Endothelial cell (in vitro differentiated cells): ENCODE measurements at regions not wholly inside any gene's neighbourhood (a gene's known extent, or its start where the extent isn't known, plus 50 kb on each side); places are given as distances from the start of the nearest gene placed in this dataset.
A peak's percentile ranks its signal among the peaks of the same experiment; 100 is the strongest.

Source experiments
- DNase-seq: peaks from one replicate; pipeline ENCODE4 v3.0.0; 2021; ENCODE audit warnings: low spot score
- H3K27ac Mint-ChIP-seq: one replicate; pipeline ENCODE4 v1.8.0; 2021; ENCODE audit warnings: mixed read lengths, inconsistent platforms; ENCODE audit not compliant: unreplicated experiment
- H3K27me3 Mint-ChIP-seq: one replicate; pipeline ENCODE4 v1.8.0; 2021; ENCODE audit warnings: mild to moderate bottlenecking, moderate library complexity, mixed read lengths, inconsistent platforms; ENCODE audit not compliant: unreplicated experiment
- H3K36me3 Mint-ChIP-seq: one replicate; pipeline ENCODE4 v1.8.0; 2021; ENCODE audit warnings: mild to moderate bottlenecking, low read depth, mixed read lengths, inconsistent platforms; ENCODE audit not compliant: unreplicated experiment
- H3K4me1 Mint-ChIP-seq: one replicate; pipeline ENCODE4 v1.8.0; 2021; ENCODE audit warnings: mild to moderate bottlenecking, mixed read lengths, inconsistent platforms; ENCODE audit not compliant: unreplicated experiment
- H3K4me3 Mint-ChIP-seq: one replicate; pipeline ENCODE4 v1.8.0; 2021; ENCODE audit warnings: mild to moderate bottlenecking, mixed read lengths, inconsistent platforms; ENCODE audit not compliant: unreplicated experiment
- H3K9me3 Mint-ChIP-seq: one replicate; pipeline ENCODE4 v1.8.0; 2021; ENCODE audit warnings: mixed read lengths, inconsistent platforms; ENCODE audit not compliant: unreplicated experiment
- CTCF ChIP-seq: fragments of 200-600 bp; sonication (generic); IDR thresholded peaks from one replicate; pipeline ENCODE4 v1.5.0; 2021; ENCODE audit warnings: antibody characterized with exemption; ENCODE audit not compliant: unreplicated experiment

GRCh38 chr9:20178679-20179078 is 389.8 kb upstream of the SLC24A2 start:
- Mint-ChIP-seq H3K9me3 (no peaks in the 10 kb centered on the region), H3K27me3 (no peaks in the 10 kb centered on the region), H3K27ac (peak overlapping the region; percentile 65), H3K4me1 (peaks cover 23% of the 10 kb centered on the region), H3K36me3 (peaks cover 4% of the 10 kb centered on the region), H3K4me3 (no peak overlapping the region)
- DNase-seq, result no peak
- no peak for TF ChIP-seq CTCF

GRCh38 chr9:20178197-20178596 is 389.4 kb upstream of the SLC24A2 start:
- no peak overlapping the region for H3K4me3 Mint-ChIP-seq
- H3K27ac Mint-ChIP-seq, result peak overlapping the region; percentile 65
- no peaks in the 10 kb centered on the region for H3K27me3 Mint-ChIP-seq
- no peaks in the 10 kb centered on the region for H3K9me3 Mint-ChIP-seq
- no peak for DNase-seq
- H3K36me3 Mint-ChIP-seq, result peaks cover 4% of the 10 kb centered on the region
- no peak for TF ChIP-seq CTCF
- H3K4me1 Mint-ChIP-seq, result peaks cover 23% of the 10 kb centered on the region

- no peak for DNase-seq
- H3K27ac Mint-ChIP-seq, result no peak overlapping the region
- H3K36me3 Mint-ChIP-seq, result peaks cover 22% of the 10 kb centered on the region
- H3K4me3 Mint-ChIP-seq, result no peak overlapping the region
- peaks cover 27% of the 10 kb centered on the region for H3K9me3 Mint-ChIP-seq
- H3K4me1 Mint-ChIP-seq, result no peaks in the 10 kb centered on the region
- TF ChIP-seq CTCF, result no peak
- H3K27me3 Mint-ChIP-seq, result no peaks in the 10 kb centered on the region
These were observed 381.3 kb upstream of the SLC24A2 start for GRCh38 chr9:20170122-20170521.

GRCh38 chr9:20152151-20152725 is 363.4 kb upstream of the SLC24A2 start:
- TF ChIP-seq CTCF, result no peak
- DNase-seq, result no peak
- no peak overlapping the region for H3K4me3 Mint-ChIP-seq
- no peaks in the 10 kb centered on the region for H3K36me3 Mint-ChIP-seq
- H3K27me3 Mint-ChIP-seq, result no peaks in the 10 kb centered on the region
- H3K27ac Mint-ChIP-seq, result no peak overlapping the region
- H3K9me3 Mint-ChIP-seq, result no peaks in the 10 kb centered on the region
- peaks cover 17% of the 10 kb centered on the region for H3K4me1 Mint-ChIP-seq

- Mint-ChIP-seq H3K4me1 (peaks cover 4% of the 10 kb centered on the region), H3K36me3 (no peaks in the 10 kb centered on the region), H3K4me3 (no peak overlapping the region), H3K9me3 (no peaks in the 10 kb centered on the region), H3K27ac (no peak overlapping the region), H3K27me3 (no peaks in the 10 kb centered on the region)
- TF ChIP-seq CTCF, result no peak
- DNase-seq, result no peak
These were observed 359.6 kb upstream of the SLC24A2 start for GRCh38 chr9:20148416-20148815.
